K562 (cell line): ENCODE measurements at regions not wholly inside any gene's neighbourhood (a gene's known extent, or its start where the extent isn't known, plus 50 kb on each side); places are given as distances from the start of the nearest gene placed in this dataset.

Experiments
- ATAC-seq: fragments of 200-7000 bp; cut with Tn5 transposase; 3 replicates; pipeline ENCODE4 v1.9.1; 2020; ENCODE audit warnings: moderate library complexity
- BruUV-seq: library from RNA; stranded (reverse); fragments of 400-500 nt; replicated peaks from 2 replicates; lab custom pipeline; 2021; lab: Mats Ljungman, UMichigan
- CTCF ChIA-PET: fragments of 300-600 bp; formaldehyde crosslinking; extraction: SDS; loops from one replicate; lab custom pipeline; 2021; ENCODE audit warnings: low intra/inter-chr PET ratio; lab: Yijun Ruan, JAX
- POLR2A ChIA-PET: fragments of 300-600, 350-650 bp; sonication (Branson Sonifier 250); formaldehyde crosslinking; extraction: SDS; loops from one replicate; lab custom pipeline; 2021; ENCODE audit warnings: antibody characterized with exemption, inconsistent platforms; lab: Yijun Ruan, JAX
- DNase-seq, 4 experiments: peaks; one replicate each; pipeline versions ENCODE4 v3.0.0 to v3.0.0-alpha.2; 2011 to 2018; ENCODE audit warnings: low spot score in 3 of 4, mixed read lengths in 3 of 4; ENCODE audit errors: extremely low read depth in 1 of 4
- FAIRE-seq: peaks from 2 replicates; lab custom pipeline; 2011; peaks lifted over from hg19 to GRCh38; lab: Jason Lieb, UNC
- H2AFZ ChIP-seq: 2 replicates; pipeline ENCODE4 v1.6.0; 2011; ENCODE audit warnings: low read depth, low read length, control low read depth, inconsistent platforms
- H3K27ac ChIP-seq: fragments of 200-600 bp; 3 replicates; pipeline ENCODE4 v1.8.0; 2011; ENCODE audit warnings: low read depth, mild to moderate bottlenecking, control low read depth, inconsistent platforms, low read length, moderate library complexity, mixed read lengths; ENCODE audit errors: extremely low read depth
- H3K27me3 ChIP-seq, 2 experiments: fragments of 300-600 bp in 1 of 2; 2 replicates in 1 of 2; 3 replicates in 1 of 2; pipeline versions ENCODE4 v1.6.0 to v1.8.0; 2011; ENCODE audit warnings: inconsistent platforms in 2 of 2, low read length in 2 of 2, mild to moderate bottlenecking in 1 of 2, mixed read lengths in 1 of 2, moderate library complexity in 1 of 2; ENCODE audit not compliant: control insufficient read depth in 2 of 2, insufficient read depth in 2 of 2
- H3K36me3 ChIP-seq: fragments of 300-600 bp; 3 replicates; pipeline ENCODE4 v1.8.0; 2011; ENCODE audit warnings: mild to moderate bottlenecking, low read length, inconsistent platforms; ENCODE audit not compliant: control insufficient read depth, insufficient read depth
- H3K4me1 ChIP-seq, 2 experiments: fragments of 200-600 bp in 1 of 2; replicated peaks in 1 of 2; 2 replicates in 1 of 2; 3 replicates in 1 of 2; pipeline versions ENCODE4 v1.5.1 to v1.8.0; 2011; ENCODE audit warnings: inconsistent platforms in 2 of 2, low read length in 2 of 2, mild to moderate bottlenecking in 1 of 2, mixed read lengths in 1 of 2, moderate library complexity in 1 of 2; ENCODE audit not compliant: control insufficient read depth in 2 of 2, insufficient read depth in 2 of 2
- H3K4me2 ChIP-seq: 2 replicates; pipeline ENCODE4 v1.6.1; 2011; ENCODE audit warnings: low read length, control low read depth, inconsistent platforms, mixed read lengths; ENCODE audit not compliant: insufficient read depth
- H3K4me3 ChIP-seq: fragments of 200-600 bp; sonication (generic), shearing (Covaris generic); 2 replicates; pipeline ENCODE4 v1.5.1; 2016; ENCODE audit warnings: control low read depth, inconsistent platforms
- H3K79me2 ChIP-seq: fragments of 200-600 bp; 3 replicates; pipeline ENCODE4 v1.8.0; 2011; ENCODE audit warnings: low read length, inconsistent platforms; ENCODE audit not compliant: control insufficient read depth, insufficient read depth
- H3K9ac ChIP-seq, 2 experiments: 2 replicates each; pipeline versions ENCODE4 v1.6.0 to v1.6.1; 2011; ENCODE audit warnings: low read depth in 2 of 2, low read length in 2 of 2, control low read depth in 1 of 2, inconsistent platforms in 1 of 2, mild to moderate bottlenecking in 1 of 2, mixed read lengths in 1 of 2; ENCODE audit not compliant: insufficient read depth in 1 of 2
- H3K9me1 ChIP-seq: one replicate; pipeline ENCODE4 v1.6.0; 2011; ENCODE audit warnings: inconsistent platforms, mild to moderate bottlenecking, low read length, moderate library complexity; ENCODE audit not compliant: control insufficient read depth, insufficient read depth
- H3K9me3 ChIP-seq: replicated peaks from 2 replicates; pipeline ENCODE4 v1.5.1; 2011; ENCODE audit warnings: low read depth, low read length, inconsistent platforms; ENCODE audit not compliant: control insufficient read depth, insufficient read depth
- H4K20me1 ChIP-seq: replicated peaks from 2 replicates; pipeline ENCODE4 v1.6.1; 2011; ENCODE audit warnings: low read length, inconsistent platforms, mixed read lengths; ENCODE audit not compliant: control insufficient read depth, insufficient read depth
- CHD7 ChIP-seq: fragments of 200-600 bp; sonication (generic); IDR thresholded peaks from one replicate; pipeline ENCODE4 v1.6.1; 2012; ENCODE audit warnings: mild to moderate bottlenecking, low read depth, low read length, inconsistent platforms
- ESRRA ChIP-seq: fragments of 450-650 bp; IDR thresholded peaks from 2 replicates; pipeline ENCODE4 v1.6.1; 2014; ENCODE audit warnings: low read depth, mild to moderate bottlenecking, moderate library complexity, borderline replicate concordance
- EWSR1 ChIP-seq: fragments of 450-650 bp; IDR thresholded peaks from 2 replicates; pipeline ENCODE4 v1.6.1; 2018; ENCODE audit warnings: borderline replicate concordance, mild to moderate bottlenecking, low read depth, moderate library complexity; ENCODE audit not compliant: partially characterized antibody
- GTF2F1 ChIP-seq: IDR thresholded peaks from 2 replicates; pipeline ENCODE4 v1.6.1; 2011; ENCODE audit warnings: low read depth, low read length, improper control_type of control experiment
- HES1 ChIP-seq: fragments of 450-650 bp; IDR thresholded peaks from 2 replicates; pipeline ENCODE4 v1.6.1; 2016; ENCODE audit warnings: low read depth, mild to moderate bottlenecking, moderate library complexity
- RBM25 ChIP-seq: fragments of 200-400 bp; formaldehyde crosslinking; IDR thresholded peaks from 2 replicates; pipeline ENCODE4 v1.6.1; 2018; ENCODE audit warnings: low read length, low read depth, moderate library complexity; ENCODE audit not compliant: severe bottlenecking
- SMAD1 ChIP-seq: fragments of 150-350 bp; IDR thresholded peaks from 2 replicates; pipeline ENCODE4 v1.6.1; 2014; ENCODE audit warnings: low read length, low read depth; ENCODE audit not compliant: partially characterized antibody
- SUPT5H ChIP-seq: fragments of 450-650 bp; IDR thresholded peaks from 2 replicates; pipeline ENCODE4 v1.6.1; 2016
- USF1 ChIP-seq: sonication (generic); formaldehyde crosslinking; IDR thresholded peaks from 2 replicates; pipeline ENCODE4 v1.9.0; 2022; ENCODE audit warnings: mild to moderate bottlenecking, missing genetic modification reagents
- ZNF24 ChIP-seq: fragments of 450-650 bp; IDR thresholded peaks from 2 replicates; pipeline ENCODE4 v1.6.1; 2016
- ZNF644 ChIP-seq: fragments of 200-800 bp; sonication (Bioruptor generic); IDR thresholded peaks from 2 replicates; pipeline ENCODE4 v1.6.1; 2016; ENCODE audit warnings: low read depth, missing genetic modification characterization, missing compliant biosample characterization
- WGBS: fragments of 100-300 bp; shearing (Covaris generic); methylation state at CpG from one replicate; pipeline ENCODE4 v1.1.6; 2016; ENCODE audit warnings: low coverage, mixed read lengths; ENCODE audit not compliant: insufficient coverage; ENCODE audit errors: missing lambda C conversion rate; 5-methylcytosine and 5-hydroxymethylcytosine counted together
- in situ Hi-C: fragments of 300-500 bp; cut with MboI; formaldehyde crosslinking; loops from 4 replicates; pipeline ENCODE4 v1.15.0; 2018; ENCODE audit warnings: inconsistent platforms, mixed read lengths
- intact Hi-C: fragments of 100-400 bp; cut with micrococcal nuclease; formaldehyde crosslinking; loops from 2 replicates; pipeline ENCODE4 v1.14.2; 2022

- FAIRE-seq, result no peak
- H3K27ac ChIP-seq, result no peak overlapping the region
- DNase-seq, result no peak
- ChIA-PET CTCF (no interaction called here), POLR2A (interaction anchor here (1.2 kb wide), 1 partner anchor 11 kb away, joined by 6 read pairs; no protein-coding TSS in a partner anchor)
- no peaks in the 10 kb centered on the region for H3K79me2 ChIP-seq
- no peak overlapping the region for H3K4me2 ChIP-seq
- in situ Hi-C loops (no loop called here), intact Hi-C loops (no loop called here)
- whole genome bisulfite sequencing, result 7% methylated on average over 7 of the region's 7 CpGs
- BruUV-seq, result no TSS peak
- H3K27me3 ChIP-seq, result peaks cover 0 to 10% of the 10 kb centered on the region in 2 experiments; a peak in 1 of 5 replicates
- H3K36me3 ChIP-seq, result no peaks in the 10 kb centered on the region
- H2AFZ ChIP-seq, result no peak overlapping the region
- H3K9me1 ChIP-seq, result no peaks in the 10 kb centered on the region
- H3K4me1 ChIP-seq, result peaks cover 3 to 21% of the 10 kb centered on the region in 2 experiments; a peak in 2 of 5 replicates
- no peak for ATAC-seq
- no peak overlapping the region for H3K9ac ChIP-seq
- H3K4me3 ChIP-seq, result no peak overlapping the region
- H4K20me1 ChIP-seq, result peaks cover 4% of the 10 kb centered on the region; the same call in 1 of the 2 replicates
- H3K9me3 ChIP-seq, result no peaks in the 10 kb centered on the region
- TF ChIP-seq ZNF644 (tag) (no peak), USF1 (CRISPR knock-in tag) (no peak), HES1 (no peak), GTF2F1 (no peak), ESRRA (no peak), SMAD1 (no peak), EWSR1 (no peak), SUPT5H (no peak), CHD7 (no peak), RBM25 (no peak), ZNF24 (no peak)
Observed at GRCh38 chr15:77808075-77808474, 175.4 kb upstream of the LINGO1 start.
